Gastrocnemius medialis (tissue), 4 donors: ENCODE measurements at regions not wholly inside any gene's neighbourhood (a gene's known extent, or its start where the extent isn't known, plus 50 kb on each side); places are given as distances from the start of the nearest gene placed in this dataset.
A peak's percentile ranks its signal among the peaks of the same experiment; 100 is the strongest.

Experiments
- ATAC-seq, 2 donors: fragments of 150-250 bp; one replicate each; pipeline ENCODE4 v1.9.1; 2016
- DNase-seq, 2 donors: peaks; one replicate each; pipeline ENCODE4 v3.0.0-alpha.2; 2019
- H3K27ac ChIP-seq, 4 donors: fragments of 200-600 bp; sonication (generic); 1 replicate in 1 of 4; 2 replicates in 3 of 4; pipeline ENCODE4 v1.5.1; 2016 to 2018; ENCODE audit warnings: mild to moderate bottlenecking in 2 of 4, moderate library complexity in 1 of 4
- H3K27me3 ChIP-seq, 3 donors: fragments of 200-600 bp; sonication (generic) in 2 of 3; 1 replicate in 1 of 3; 2 replicates in 2 of 3; pipeline versions ENCODE4 v1.5.1 to v1.6.0; 2016 to 2019; ENCODE audit warnings: mild to moderate bottlenecking in 1 of 3, moderate library complexity in 1 of 3
- H3K36me3 ChIP-seq, 2 donors: fragments of 200-600 bp; sonication (generic) in 1 of 2; one replicate each; pipeline ENCODE4 v1.5.1; 2017 to 2018
- H3K4me1 ChIP-seq, 2 donors: fragments of 200-600 bp; sonication (generic) in 1 of 2; one replicate each; pipeline ENCODE4 v1.5.1; 2016 to 2017; ENCODE audit warnings: mild to moderate bottlenecking in 2 of 2
- H3K4me3 ChIP-seq, 4 donors: fragments of 200-600 bp; sonication (generic) in 3 of 4; 1 replicate in 1 of 4; 2 replicates in 3 of 4; pipeline ENCODE4 v1.5.1; 2016 to 2019; ENCODE audit warnings: mild to moderate bottlenecking in 2 of 4
- H3K9me3 ChIP-seq, 3 donors: fragments of 200-600 bp; sonication (generic) in 2 of 3; 1 replicate in 1 of 3; 2 replicates in 2 of 3; pipeline ENCODE4 v1.5.1; 2016 to 2019
- CTCF ChIP-seq, 5 experiments: fragments of 450-650 bp in 3 of 5; fragments of 200-600 bp in 2 of 5; sonication (generic) in 2 of 5; IDR thresholded peaks in 4 of 5; conservative IDR thresholded peaks in 1 of 5; 1 replicate in 4 of 5; 2 replicates in 1 of 5; pipeline ENCODE4 v1.5.1; 2016 to 2019; ENCODE audit warnings: antibody characterized with exemption in 5 of 5, mild to moderate bottlenecking in 3 of 5, moderate library complexity in 3 of 5
- POLR2A ChIP-seq, 2 donors: fragments of 450-650 bp; IDR thresholded peaks; one replicate each; pipeline ENCODE4 v1.6.1; 2017; ENCODE audit warnings: antibody characterized with exemption in 2 of 2, mild to moderate bottlenecking in 2 of 2, moderate library complexity in 2 of 2
- in situ Hi-C, 4 donors: fragments of 200-750 bp; cut with MboI; loops; one replicate each; pipeline versions ENCODE4 v1.15.0 to v1.8.0; 2017; ENCODE audit warnings: low sequenced_read_pairs in 4 of 4
- intact Hi-C: fragments of 100-400 bp; cut with DNase I; formaldehyde crosslinking; loops from one replicate; pipeline ENCODE4 v1.15.1; 2023; ENCODE audit warnings: low total_unique reads

GRCh38 chr4:152126238-152126637, 365.4 kb upstream of the GATB start:
- Histone ChIP-seq H3K4me3 (no peak overlapping the region), H3K9me3 (no peaks in the 10 kb centered on the region), H3K36me3 (no peaks in the 10 kb centered on the region), H3K27ac (no peak overlapping the region), H3K27me3 (no peaks in the 10 kb centered on the region), H3K4me1 (no peaks in the 10 kb centered on the region)
- in situ Hi-C loops = no loop called here
- TF ChIP-seq CTCF (IDR thresholded peaks at IDR 0.05 in 4 of 5, conservative IDR thresholded peaks at IDR 0.05 in 1 of 5) = no peak
- no peak for TF ChIP-seq POLR2A (IDR thresholded peaks at IDR 0.05)
- ATAC-seq (no peak), DNase-seq (no peak)
- intact Hi-C loops = no loop called here

GRCh38 chr4:152118819-152119553, 358.2 kb upstream of the GATB start:
- no peaks in the 10 kb centered on the region for H3K9me3 ChIP-seq
- intact Hi-C loops = loop anchor here (10.0 kb wide), 1 partner anchor 454 kb away; no protein-coding TSS in a partner anchor
- TF ChIP-seq POLR2A (IDR thresholded peaks at IDR 0.05) (no peak), CTCF (IDR thresholded peaks at IDR 0.05 in 4 of 5, conservative IDR thresholded peaks at IDR 0.05 in 1 of 5) (no peak)
- DNase-seq (no peak), ATAC-seq (peak in 1 of 2 donors; percentile 23)
- no peaks in the 10 kb centered on the region for H3K27me3 ChIP-seq
- in situ Hi-C loops = no loop called here
- H3K27ac ChIP-seq = peak overlapping the region in 3 of 4 donors; percentile 63 to 83 (median 71)
- no peaks in the 10 kb centered on the region for H3K36me3 ChIP-seq
- no peak overlapping the region for H3K4me3 ChIP-seq
- H3K4me1 ChIP-seq = peaks cover 27 to 41% of the 10 kb centered on the region in 2 donors

GRCh38 chr4:152117933-152118507, 357.2 kb upstream of the GATB start:
- Histone ChIP-seq H3K4me3 (no peak overlapping the region), H3K36me3 (no peaks in the 10 kb centered on the region), H3K27ac (peak overlapping the region in 3 of 4 donors; percentile 63 to 83 (median 71)), H3K4me1 (peaks cover 30 to 43% of the 10 kb centered on the region in 2 donors), H3K9me3 (no peaks in the 10 kb centered on the region), H3K27me3 (no peaks in the 10 kb centered on the region)
- in situ Hi-C loops (no loop called here), intact Hi-C loops (loop anchor here (2.0 to 10.0 kb wide), 2 partner anchors 79 to 453 kb away; no protein-coding TSS in a partner anchor)
- ATAC-seq (peak in 1 of 2 donors; percentile 3), DNase-seq (no peak)
- TF ChIP-seq CTCF (IDR thresholded peaks at IDR 0.05 in 4 of 5, conservative IDR thresholded peaks at IDR 0.05 in 1 of 5) (no peak), POLR2A (IDR thresholded peaks at IDR 0.05) (no peak)

GRCh38 chr4:152117520-152117919, 356.7 kb upstream of the GATB start:
- in situ Hi-C loops = no loop called here
- intact Hi-C loops = loop anchor here (2.0 to 10.0 kb wide), 2 partner anchors 79 to 453 kb away; no protein-coding TSS in a partner anchor
- peak overlapping the region; percentile 43 to 83 (median 67) for H3K27ac ChIP-seq
- H3K36me3 ChIP-seq = no peaks in the 10 kb centered on the region
- H3K9me3 ChIP-seq = no peaks in the 10 kb centered on the region
- peak; percentile 53 to 68 for DNase-seq
- peaks cover 30 to 43% of the 10 kb centered on the region in 2 donors for H3K4me1 ChIP-seq
- TF ChIP-seq POLR2A (IDR thresholded peaks at IDR 0.05) = no peak
- TF ChIP-seq CTCF (IDR thresholded peaks at IDR 0.05 in 4 of 5, conservative IDR thresholded peaks at IDR 0.05 in 1 of 5) = no peak
- peak overlapping the region in 2 of 4 donors; percentile 7 to 17 for H3K4me3 ChIP-seq
- H3K27me3 ChIP-seq = no peaks in the 10 kb centered on the region
- ATAC-seq = peak; percentile 79 to 81
